HG03097 (cell line): ENCODE measurements at regions not wholly inside any gene's neighbourhood (a gene's known extent, or its start where the extent isn't known, plus 50 kb on each side); places are given as distances from the start of the nearest gene placed in this dataset.

Source experiments
- ATAC-seq: cut with Tn5 transposase; IDR thresholded peaks from one replicate; pipeline ENCODE4 v1.9.1; 2021; ENCODE audit not compliant: unreplicated experiment, low FRiP score

- no peak for ATAC-seq
These were observed 195.2 kb upstream of the DPPA4 start for GRCh38 chr3:109532257-109533216.

- ATAC-seq: no peak
These were observed 208.4 kb upstream of the DPPA4 start for GRCh38 chr3:109545746-109546145.

GRCh38 chr3:109548192-109548938 is 211.0 kb upstream of the DPPA4 start:
- ATAC-seq: no peak

GRCh38 chr3:109553591-109554371 is 216.4 kb upstream of the DPPA4 start:
- ATAC-seq: no peak

GRCh38 chr3:109559389-109559788 is 222.0 kb upstream of the DPPA4 start:
- ATAC-seq: no peak

GRCh38 chr3:109563149-109563548 is 225.8 kb upstream of the DPPA4 start:
- ATAC-seq: no peak

GRCh38 chr3:109569135-109569846 is 231.9 kb upstream of the DPPA4 start:
- no peak for ATAC-seq

GRCh38 chr3:109570408-109570807 is 233.1 kb upstream of the DPPA4 start:
- no peak for ATAC-seq

- no peak for ATAC-seq
These were observed 235.0 kb upstream of the DPPA4 start for GRCh38 chr3:109572301-109572700.

- no peak for ATAC-seq
These were observed 259.6 kb upstream of the DPPA4 start for GRCh38 chr3:109596991-109597390.

- no peak for ATAC-seq
These were observed 260.1 kb upstream of the DPPA4 start for GRCh38 chr3:109597444-109597843.

- ATAC-seq: no peak
These were observed 270.6 kb upstream of the DPPA4 start for GRCh38 chr3:109607897-109608296.

GRCh38 chr3:109608574-109608973 is 271.2 kb upstream of the DPPA4 start:
- no peak for ATAC-seq

- no peak for ATAC-seq
These were observed 281.5 kb upstream of the DPPA4 start for GRCh38 chr3:109618766-109619378.

GRCh38 chr3:109631897-109632296 is 294.6 kb upstream of the DPPA4 start:
- ATAC-seq: no peak

GRCh38 chr3:109640146-109640652 is 302.9 kb upstream of the DPPA4 start:
- ATAC-seq: no peak

GRCh38 chr3:109642025-109642424 is 304.7 kb upstream of the DPPA4 start:
- no peak for ATAC-seq

GRCh38 chr3:109643590-109643989 is 306.2 kb upstream of the DPPA4 start:
- no peak for ATAC-seq

GRCh38 chr3:109644332-109644731 is 307.0 kb upstream of the DPPA4 start:
- no peak for ATAC-seq

GRCh38 chr3:109644746-109645145 is 307.4 kb upstream of the DPPA4 start:
- no peak for ATAC-seq
